ENCODE measurements at regions not wholly inside any gene's neighbourhood (a gene's known extent, or its start where the extent isn't known, plus 50 kb on each side); places are given as distances from the start of the nearest gene placed in this dataset.
A peak's percentile ranks its signal among the peaks of the same experiment; 100 is the strongest.

- DNase-seq (ENCODE audit: insufficient read length, low spot score) (no peak), FAIRE-seq (no peak)
These were observed 80.0 kb upstream of the FRMD1 start for GRCh38 chr6:168158980-168159349.

GRCh38 chr6:168158213-168158979 lies 79.4 kb upstream of the FRMD1 start:
- no peak for FAIRE-seq

DNA sequence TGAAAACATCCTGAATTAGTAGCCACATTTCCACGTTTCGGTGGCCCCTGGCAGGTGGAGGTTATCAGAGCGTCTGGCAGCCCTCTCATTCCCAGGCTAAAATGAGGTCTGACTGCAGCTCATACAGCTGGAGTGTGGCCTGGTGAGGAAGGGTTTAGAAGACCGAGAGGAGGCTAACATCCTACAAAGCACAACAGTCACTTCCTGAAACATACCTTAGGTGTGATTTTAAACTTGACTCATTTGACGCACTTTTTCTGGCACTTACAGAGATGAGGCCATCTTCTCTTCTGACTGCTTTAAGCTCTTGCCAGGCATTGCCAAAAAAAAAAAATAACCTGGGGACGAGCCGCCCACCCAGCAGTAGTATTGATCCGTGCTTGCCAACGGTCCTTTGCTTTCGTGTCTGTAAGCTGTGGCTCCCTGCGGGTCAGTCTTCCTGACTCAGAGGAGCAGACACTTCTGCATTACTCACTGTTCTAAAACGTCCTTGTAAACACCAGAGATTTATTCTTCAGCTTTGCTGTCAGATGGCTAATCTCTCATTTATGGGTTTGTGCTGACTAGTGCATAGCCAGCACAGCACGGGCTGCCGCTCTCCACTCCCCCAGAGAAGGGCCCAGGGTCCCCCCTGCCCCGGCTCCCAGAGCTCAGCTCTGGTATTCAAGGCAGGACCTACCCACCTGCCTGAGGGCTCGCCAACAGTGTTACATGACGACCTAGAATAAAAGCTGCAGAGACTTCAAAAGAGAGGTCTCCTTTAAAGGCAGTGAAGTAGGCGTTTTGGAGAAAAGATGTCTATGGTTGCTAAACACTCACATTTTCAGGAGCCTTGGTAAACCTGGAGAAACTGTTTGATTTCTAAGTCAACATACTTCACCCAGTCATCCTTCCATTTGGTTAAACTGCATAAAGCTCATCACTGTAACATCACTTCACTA lies 78.5 kb upstream of the FRMD1 start:
- DNase-seq (ENCODE audit: insufficient read length, low spot score) (peak; percentile 76), FAIRE-seq (no peak)

More at GRCh38 chr6:168158213-168158979, 79.4 kb upstream of the FRMD1 start:
- no peak for DNase-seq (ENCODE audit: insufficient read length, low spot score)

DNA sequence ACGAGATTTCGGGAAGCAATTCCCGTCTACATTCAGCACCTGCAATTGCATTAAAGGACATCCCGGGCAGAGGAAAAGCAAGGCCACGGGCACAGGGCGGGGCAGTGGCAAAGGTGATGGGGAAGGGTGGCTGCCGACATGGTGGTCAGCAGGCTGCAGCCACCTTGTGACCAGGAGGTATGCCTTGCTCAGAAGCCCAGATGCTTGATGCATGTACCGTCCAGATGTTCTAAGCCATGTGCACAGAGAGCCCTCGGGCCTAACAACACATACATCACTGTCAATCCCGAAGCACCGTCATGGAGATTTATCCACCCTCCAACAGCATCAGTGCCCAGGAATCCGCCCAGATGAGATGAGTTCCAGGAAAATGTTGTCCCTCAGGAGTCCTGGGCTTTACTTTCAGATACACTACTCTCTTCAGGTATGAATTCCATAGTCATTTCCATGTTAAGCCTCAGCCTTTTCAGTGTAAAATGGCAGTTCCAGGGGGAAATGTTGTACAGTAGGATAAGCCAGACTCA lies 77.8 kb upstream of the FRMD1 start:
- FAIRE-seq (no peak), DNase-seq (ENCODE audit: insufficient read length, low spot score) (no peak)

DNA sequence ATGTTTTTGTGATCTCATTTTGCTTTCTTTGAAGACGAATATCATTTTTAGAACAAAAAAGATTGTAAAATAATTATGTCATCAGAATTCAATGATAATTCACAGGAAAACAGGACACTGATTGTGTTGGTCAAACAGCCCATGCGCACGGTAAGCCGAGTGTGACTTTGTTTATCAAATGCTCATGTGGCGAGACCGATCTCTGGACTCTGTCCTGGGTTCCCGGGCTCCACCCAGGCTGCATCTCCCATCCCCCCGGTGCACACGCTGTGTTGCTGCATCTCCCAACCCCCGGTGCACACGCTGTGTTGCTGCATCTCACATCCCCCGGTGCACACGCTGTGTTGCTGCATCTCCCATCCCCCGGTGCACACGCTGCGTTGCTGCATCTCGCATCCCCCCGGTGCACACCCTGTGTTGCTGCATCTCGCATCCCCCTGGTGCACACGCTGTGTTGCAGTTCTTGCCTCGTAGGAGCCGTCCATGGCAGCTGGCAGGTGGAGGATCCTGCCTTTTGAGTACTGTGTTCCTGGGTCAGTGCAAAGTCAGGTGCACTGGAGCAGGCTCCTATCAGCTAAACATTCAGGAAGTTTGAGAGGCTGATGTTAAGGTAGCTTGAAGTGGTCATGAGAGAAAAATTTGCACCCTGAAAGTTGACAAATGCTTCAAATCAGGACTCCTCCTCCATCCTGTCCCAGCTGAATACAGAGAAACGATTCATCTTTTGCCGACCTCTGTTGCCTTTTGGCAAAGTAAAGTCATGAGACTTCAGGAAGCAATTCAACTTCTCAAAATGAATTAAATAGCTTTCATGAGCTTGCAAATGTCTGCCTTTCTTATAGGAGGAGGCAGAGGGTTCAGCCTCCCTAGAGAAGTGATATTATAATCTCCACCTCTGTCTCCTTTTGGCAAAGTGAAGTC lies 77.1 kb upstream of the FRMD1 start:
- FAIRE-seq: no peak
- DNase-seq (ENCODE audit: insufficient read length, low spot score): no peak

DNA sequence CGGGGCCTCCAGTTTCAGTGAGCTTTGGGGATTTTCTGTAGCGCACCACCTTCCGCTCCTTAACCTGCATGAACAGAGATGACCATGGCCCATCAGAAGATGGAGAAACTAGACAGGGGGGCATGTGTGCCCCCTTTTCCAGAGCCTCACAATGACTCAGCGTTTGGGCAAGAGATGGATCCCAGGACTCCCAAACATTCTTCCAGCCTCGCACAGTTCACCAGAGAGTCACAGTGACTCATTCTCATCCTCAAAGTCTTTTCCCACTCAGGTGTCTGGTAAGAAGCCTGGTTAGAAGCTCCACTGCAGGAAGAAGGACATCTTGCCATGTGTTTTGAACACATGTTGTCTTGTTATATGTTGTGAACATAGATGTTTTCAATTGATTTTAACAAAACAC lies 76.2 kb upstream of the FRMD1 start:
- peak; percentile 41 for DNase-seq (ENCODE audit: insufficient read length, low spot score)
- FAIRE-seq: no peak

DNA sequence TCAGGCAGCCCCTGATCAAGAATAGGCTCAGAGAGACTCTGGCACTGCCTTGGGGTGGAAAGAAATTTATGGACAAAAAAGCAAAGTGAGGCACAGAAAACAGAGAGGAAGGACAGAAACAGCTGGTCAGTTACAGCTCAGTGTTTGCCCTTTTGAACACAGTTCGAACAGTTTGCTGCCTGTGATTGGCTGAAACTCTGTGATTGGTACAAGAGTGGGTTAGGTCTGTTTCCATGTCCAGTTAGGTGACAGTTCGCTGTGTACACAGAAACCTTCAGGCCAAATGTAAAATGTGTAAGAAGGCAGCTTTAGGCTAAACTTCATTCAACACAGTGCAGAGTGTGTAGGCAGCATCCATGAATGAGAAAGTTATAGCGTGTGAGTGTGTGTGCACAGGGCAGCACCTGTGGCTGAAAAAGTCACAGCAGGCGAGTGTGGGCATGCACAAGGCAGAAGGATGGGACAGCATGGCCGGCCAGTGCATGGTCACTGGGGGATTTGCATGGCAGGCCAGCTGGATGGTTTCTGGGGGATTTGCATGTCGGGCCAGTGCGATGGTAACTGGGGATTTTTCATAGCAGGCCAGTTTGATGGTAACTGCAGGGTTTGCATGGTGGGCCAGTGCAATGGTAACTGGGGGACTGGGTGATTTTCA lies 75.4 kb upstream of the FRMD1 start:
- FAIRE-seq: no peak

GRCh38 chr6:168153553-168153952 lies 74.5 kb upstream of the FRMD1 start:
- FAIRE-seq (no peak), DNase-seq (ENCODE audit: insufficient read length, low spot score) (no peak)

More for the DNA sequence above, 75.4 kb upstream of the FRMD1 start:
- DNase-seq (ENCODE audit: insufficient read length, low spot score): no peak

DNA sequence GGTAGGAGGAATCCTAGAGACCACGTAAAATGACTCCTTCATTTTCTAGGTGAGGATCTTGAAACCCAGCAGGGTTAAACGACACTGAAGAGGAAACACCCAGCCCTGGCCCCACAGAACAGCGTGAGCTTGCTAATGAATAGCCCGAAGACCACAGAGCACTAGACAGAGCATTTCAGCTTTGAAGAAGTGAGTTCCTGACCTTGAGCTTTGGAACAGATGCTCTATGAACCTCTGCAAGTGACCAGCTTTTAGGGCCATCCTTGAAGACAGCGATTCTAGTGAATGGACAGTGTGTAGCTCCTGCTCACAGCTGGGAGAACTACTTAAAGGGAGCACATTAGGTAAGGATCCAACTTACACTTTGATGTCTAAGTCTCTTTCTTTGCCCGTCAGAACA lies 74.0 kb upstream of the FRMD1 start:
- no peak for FAIRE-seq
- no peak for DNase-seq (ENCODE audit: insufficient read length, low spot score)

GRCh38 chr6:168152306-168152963 lies 73.4 kb upstream of the FRMD1 start:
- no peak for FAIRE-seq
- DNase-seq (ENCODE audit: insufficient read length, low spot score): no peak

DNA sequence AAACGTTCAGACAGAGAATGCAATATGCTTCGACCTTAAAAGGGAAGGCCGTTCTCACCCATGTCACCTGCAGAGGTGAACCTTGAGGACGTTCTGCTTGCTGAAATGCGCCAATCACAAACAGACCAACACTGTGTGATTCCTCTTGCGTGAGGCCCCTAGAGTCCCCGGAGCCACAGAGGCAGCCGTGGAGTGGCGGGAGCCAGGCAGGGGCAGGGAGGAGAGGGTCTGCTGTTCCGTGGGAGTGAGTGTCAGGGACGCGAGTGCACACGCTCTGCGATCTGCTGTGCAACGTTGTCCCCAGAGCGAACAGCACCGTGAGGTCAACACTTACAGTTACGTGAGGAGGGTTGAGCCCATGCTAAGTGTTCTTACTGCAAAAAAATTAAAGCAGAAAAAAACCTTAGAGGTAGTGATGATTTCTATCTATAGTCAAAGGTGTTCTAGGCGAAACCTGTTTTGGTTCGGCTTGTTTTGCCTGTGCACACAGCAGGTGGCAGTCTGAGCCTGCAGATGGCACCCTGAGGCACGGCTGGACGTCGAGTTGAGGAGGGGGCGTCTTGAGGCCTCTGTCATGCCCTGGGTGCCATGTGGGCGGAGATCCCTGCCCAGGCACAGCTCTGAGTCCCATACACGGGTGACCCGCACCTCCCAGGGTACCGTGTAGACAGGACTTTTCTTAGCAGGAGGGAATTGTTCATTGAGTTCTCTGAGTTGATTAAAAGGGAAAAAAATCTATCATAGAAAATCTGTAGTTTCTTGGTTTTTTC lies 71.7 kb upstream of the FRMD1 start:
- FAIRE-seq: no peak
- DNase-seq (ENCODE audit: insufficient read length, low spot score): no peak

DNA sequence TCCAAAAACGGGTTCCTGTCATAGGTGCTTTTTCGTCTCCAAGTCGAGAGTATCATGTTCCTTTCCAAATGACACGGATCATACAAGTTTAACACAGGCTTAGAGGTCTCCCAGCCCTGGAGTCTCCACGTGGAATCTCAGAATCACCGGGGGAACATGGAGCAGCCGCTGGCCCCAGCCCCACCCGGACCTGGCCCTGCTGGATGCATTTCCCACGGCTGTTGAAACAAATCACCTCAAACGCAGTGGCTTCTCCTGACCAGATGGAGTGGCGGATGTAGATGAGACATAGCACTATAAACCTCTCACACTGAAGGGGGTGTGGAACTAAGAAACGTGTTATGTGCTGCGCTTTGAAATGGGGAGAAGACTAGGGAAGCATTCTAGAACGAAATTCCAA lies 70.0 kb upstream of the FRMD1 start:
- FAIRE-seq: no peak
- no peak for DNase-seq (ENCODE audit: insufficient read length, low spot score)

DNA sequence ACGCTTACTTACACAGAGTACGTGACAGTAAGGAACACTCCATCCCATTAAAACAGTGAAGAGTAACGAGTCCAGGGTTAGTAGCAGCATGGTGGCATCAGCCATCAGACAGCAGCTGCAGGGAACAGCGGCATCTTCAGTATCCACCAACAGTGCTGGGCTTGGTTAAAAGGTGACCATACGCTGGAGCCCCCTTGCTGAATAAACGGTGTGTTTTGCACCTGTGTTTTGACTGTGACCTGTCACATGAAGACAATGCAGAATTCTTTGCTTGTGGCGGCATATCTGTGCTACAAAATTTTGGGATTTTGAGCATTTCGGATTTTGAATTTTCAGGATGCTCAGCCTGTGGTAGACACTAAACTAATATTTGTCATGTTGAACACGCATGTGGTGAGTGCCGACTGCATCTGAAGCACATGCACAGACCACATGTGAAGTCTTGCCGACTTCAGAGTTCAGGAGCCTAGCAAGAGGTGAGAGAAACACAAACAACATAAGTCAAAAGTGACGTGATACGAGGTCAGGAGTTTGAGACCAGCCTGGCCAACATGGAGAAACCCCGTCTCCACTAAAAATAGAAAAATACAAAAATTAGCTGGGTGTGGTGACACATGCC lies 69.3 kb upstream of the FRMD1 start:
- FAIRE-seq (no peak), DNase-seq (ENCODE audit: insufficient read length, low spot score) (no peak)

DNA sequence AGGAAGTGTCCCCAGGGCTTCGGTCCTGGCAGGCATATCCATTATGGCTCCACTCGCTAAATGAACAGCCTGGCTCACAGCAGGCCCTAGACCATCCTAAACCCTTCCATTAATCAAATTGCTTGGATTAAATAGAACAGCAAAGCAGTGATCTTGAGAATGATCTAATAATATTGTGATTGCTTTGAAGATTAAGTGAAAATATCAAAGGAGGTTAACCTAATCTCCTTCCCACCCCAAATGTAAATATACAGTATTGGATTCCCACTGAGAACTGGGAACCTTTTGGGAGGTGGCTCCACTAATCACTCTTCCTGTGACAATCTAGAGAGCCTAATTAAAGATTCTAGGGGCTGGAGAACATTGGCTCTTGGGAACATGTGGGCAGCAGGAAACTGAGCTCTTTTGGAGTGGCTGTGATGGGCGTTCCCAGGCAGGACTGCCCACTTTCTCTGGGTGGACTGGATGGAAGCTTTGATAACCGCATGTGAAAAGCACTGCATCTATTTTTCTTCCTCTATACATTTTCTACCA lies 68.3 kb upstream of the FRMD1 start:
- FAIRE-seq (no peak), DNase-seq (ENCODE audit: insufficient read length, low spot score) (no peak)

DNA sequence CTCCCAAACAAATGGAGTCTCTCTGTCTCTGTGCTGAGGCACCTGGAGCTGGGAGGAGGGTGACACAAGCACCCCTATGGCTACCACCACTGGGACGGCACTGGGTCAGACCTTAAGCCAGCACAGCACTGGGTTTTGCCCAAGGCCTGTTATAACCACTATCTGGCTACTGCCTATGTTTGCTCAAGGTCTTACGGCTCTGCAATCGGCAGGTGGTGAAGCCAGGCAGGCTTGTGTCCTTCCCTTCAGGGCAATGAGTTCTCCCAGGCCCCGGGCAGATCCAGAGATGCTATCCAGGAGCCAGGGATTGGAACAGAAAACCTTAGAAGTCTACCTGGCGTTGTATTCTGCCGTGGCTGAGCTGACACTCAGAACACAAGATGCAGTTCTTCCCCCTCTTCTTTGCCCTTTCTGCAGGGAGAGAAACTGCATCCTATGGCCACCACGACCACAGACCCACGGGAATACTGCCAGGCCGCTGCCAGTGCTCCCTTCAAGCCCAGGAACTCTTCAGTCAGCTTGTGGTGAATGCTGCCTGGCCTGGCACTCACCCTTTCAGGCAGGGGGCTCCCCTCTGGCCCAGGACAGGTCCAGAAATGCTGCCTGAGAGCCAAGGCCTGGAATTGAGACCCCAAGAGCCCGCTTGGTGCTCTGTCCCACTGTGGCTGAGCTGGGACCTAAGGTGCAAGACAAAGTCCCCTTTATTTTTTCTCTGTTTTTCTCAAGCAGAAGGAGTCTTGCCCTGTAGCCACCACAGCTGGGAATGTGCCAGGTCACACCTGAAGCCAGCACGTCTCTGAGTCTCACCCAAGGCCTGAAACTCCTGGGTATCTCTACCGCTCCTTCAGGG lies 67.0 kb upstream of the FRMD1 start:
- DNase-seq (ENCODE audit: insufficient read length, low spot score) (no peak), FAIRE-seq (no peak)

GRCh38 chr6:168139121-168139520 lies 60.1 kb upstream of the FRMD1 start:
- DNase-seq (ENCODE audit: insufficient read length, low spot score): no peak
- no peak for FAIRE-seq

DNA sequence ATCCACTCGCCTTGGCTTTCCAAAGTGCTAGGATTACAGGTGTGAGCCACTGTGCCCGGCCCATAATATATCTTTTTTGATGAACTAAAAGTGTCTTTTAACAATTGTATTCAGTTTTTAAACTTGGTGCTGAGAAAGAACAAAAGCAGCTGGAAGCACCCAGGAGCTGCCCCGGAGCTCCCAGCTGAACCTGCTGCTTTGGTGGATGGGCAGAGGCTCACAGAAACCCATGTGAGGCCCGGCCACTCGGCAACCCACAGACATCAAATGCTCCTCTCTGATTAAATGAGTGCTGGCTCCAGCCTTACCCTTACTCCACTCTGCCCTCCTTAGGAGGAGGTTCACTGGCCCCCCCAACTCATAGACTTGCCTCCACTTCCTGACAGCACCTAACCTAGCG lies 59.4 kb upstream of the FRMD1 start:
- DNase-seq (ENCODE audit: insufficient read length, low spot score) (no peak), FAIRE-seq (no peak)

Measured in HTR-8/SVneo (cell line).